G401 (cell line): ENCODE measurements at regions not wholly inside any gene's neighbourhood (a gene's known extent, or its start where the extent isn't known, plus 50 kb on each side); places are given as distances from the start of the nearest gene placed in this dataset.
"Not testable (repeated sequence)": the region's sequence is repeated elsewhere in the genome, so short reads cannot be mapped to it uniquely, and the experiment has no call there.

Experiments
- DNase-seq: peaks from one replicate; pipeline ENCODE4 v3.0.0-alpha.2; 2015; ENCODE audit warnings: low spot score
- in situ Hi-C: cut with HindIII; loops from 2 replicates; pipeline ENCODE4 v1.10.0; 2016; ENCODE audit warnings: low sequenced_read_pairs, mixed read lengths

- DNase-seq = no peak
- in situ Hi-C loops = no loop called here
Measured at GRCh38 chr16:46519063-46519462, 102.1 kb downstream of the SHCBP1 start.

DNA sequence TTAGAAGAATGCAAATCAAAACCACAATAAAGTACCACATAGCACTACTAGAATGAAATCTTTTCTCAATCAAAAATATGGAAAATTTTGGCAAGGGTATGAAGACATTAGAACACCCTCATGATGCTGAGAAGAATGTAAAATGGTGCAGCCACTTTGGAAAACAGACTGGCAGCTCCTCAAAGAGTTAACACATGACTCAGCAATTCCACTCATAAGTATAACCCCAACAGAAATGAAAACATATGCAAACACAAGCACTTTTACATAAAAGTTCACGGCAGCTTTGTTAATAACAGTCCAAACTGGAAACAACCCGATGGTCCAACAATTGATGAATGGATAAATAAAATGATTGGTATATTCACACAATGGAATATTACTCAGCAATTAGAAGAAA lies 124.5 kb downstream of the SHCBP1 start:
- no peak for DNase-seq
- in situ Hi-C loops = no loop called here

- DNase-seq = no peak
- in situ Hi-C loops = no loop called here
Measured at GRCh38 chr16:46482895-46483294, 138.3 kb downstream of the SHCBP1 start.

- in situ Hi-C loops = no loop called here
- no peak for DNase-seq
Measured at GRCh38 chr16:46466239-46466638, 154.9 kb downstream of the SHCBP1 start.

DNA sequence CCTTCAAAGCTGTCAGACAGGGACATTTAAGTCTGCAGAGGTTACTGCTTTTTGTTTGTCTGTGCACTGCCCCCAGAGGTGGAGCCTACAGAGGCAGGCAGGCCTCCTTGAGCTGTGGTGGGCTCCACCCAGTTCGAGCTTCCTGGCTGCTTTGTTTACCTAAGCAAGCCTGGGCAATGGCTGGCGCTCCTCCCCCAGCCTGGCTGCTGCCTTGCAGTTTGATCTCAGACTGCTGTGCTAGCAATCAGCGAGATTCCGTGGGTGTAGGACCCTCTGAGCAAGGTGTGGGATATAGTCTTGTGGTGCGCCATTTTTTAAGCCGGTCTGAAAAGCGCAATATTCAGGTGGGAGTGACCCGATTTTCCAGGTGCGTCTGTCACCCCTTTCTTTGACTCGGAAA lies 166.4 kb downstream of the SHCBP1 start:
- DNase-seq, in situ Hi-C loops: not testable (repeated sequence)

DNA sequence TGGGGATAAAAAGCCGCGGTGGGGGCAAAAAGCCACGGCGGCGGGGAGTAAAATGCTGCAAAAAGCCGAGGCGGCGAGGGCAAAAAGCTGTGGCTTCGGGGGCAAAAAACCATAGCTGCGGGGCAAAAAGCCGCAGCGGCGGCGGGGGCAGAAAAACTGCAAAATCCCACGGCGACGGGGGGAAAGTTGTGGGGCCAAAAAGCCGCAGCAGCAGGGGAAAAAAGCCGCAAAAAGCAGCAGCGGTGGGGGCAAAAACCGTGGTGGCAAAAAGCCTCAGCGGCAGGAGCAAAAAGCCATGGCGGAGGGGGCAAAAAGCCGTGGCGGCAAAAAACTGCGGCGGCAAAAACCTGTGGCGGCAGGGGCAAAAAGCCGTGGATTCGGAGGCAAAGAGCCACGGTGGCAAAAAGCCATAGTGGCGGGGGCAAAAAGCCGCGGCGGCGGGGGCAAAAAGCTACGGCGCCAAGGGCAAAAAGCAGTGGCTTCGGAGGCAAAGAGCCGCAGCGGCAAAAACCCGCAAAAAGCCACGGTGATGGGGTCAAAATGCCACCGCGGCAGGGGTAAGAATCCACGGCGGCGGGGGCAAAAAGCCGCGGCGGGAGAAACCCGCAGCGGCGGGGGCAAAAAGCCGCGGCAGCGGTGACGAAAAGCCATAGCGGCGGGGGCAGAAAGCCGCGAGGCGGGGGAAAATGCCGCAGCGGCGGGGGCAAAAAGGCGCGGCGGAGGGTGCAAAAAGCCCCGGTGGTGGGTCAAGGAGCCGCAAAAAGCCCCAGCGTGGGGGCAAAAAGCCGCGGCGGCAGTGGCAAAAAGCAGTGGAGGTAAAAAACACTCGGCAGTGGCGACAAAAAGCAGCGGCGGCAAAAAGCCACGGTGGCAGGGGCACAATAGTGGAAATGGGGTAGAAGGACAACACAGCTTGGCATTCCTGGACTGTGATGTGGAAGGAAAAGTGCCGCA lies 192.8 kb downstream of the SHCBP1 start:
- in situ Hi-C loops = no loop called here
- no peak for DNase-seq

DNA sequence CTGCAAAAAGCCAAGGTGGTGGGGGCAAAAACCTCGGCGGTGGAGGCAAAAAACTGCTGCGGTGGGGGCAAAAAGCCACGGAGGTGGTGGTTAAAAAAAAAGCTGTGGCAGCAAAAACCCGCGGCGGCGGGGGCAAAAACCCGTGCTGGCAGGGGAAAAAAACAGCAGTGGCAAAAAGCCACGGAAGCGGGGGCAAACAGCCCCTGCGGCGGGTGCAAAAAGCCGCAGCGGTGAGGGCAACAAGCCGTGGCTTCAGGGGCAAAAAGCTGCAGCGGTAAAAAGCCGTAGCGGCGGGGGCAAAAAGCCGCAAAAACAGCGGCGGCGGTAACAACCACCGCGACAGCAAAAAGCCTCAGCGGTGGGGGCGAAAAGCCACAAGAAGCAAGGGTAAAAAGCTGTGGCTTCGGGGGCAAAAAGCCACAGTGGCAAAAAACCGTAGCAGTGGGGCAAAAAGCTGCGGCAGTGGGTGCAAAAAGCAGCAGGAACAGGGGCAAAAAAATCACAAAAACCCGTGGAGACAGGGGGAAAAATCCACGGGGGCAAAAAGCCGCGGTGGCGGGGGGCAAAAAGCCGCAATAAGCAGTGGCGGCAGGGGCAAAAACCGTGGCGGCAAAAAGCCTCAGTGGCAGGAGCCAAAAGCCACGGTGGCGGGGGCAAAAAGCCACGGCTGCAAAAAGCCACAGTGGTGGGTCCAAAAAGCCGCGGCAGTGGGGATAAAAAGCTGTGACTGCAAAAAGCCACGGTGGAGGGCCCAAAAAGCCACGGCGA lies 193.7 kb downstream of the SHCBP1 start:
- in situ Hi-C loops = no loop called here
- no peak for DNase-seq

DNA sequence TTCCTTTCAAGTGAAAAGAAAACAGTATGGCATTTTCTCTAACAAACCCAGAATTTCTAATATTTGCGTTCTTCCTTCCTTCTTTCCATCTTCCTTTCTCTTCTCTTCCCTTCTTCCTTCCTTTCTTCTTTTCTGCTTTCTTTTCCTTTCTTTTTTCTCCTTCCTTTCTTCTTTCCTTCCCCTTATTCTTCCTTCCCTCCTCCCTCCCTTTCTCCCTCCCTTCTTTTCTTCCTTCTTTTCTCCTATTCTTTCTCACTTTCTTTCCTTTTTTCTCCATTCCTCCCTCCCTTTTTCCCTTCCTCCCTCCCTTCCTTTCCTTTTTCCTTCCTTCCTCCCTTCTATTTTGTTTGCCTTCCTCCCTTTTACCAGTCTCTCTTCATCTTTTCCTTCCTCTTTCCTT lies 194.8 kb downstream of the SHCBP1 start:
- in situ Hi-C loops = no loop called here
- no peak for DNase-seq

DNA sequence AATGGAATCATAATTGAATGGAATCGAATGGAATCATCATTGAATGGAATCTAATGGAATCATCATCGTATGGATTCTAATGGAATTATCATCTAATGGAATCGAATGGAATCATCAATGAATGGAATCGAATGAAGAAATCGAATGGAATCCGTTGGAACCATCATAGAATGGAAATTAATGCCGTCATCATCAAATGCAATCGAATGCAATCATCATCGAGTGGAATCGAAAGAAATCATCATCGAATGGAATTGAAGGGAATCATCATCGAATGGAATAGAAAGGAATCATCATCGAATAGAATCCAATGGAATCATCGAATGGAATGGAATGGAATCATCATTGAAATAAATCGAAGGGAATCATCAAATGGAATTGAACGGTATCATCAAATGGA lies 217.2 kb downstream of the SHCBP1 start:
- in situ Hi-C loops = no loop called here
- no peak for DNase-seq

- in situ Hi-C loops, DNase-seq: not testable (repeated sequence)
Measured at GRCh38 chr16:46398559-46398958, 222.6 kb downstream of the SHCBP1 start.

GRCh38 chr16:46396883-46397270 lies 224.3 kb downstream of the SHCBP1 start:
- in situ Hi-C loops, DNase-seq: not testable (repeated sequence)

- in situ Hi-C loops = not testable (repeated sequence)
- DNase-seq = peak; percentile 11
Measured at GRCh38 chr16:46396131-46396882, 224.9 kb downstream of the SHCBP1 start.

DNA sequence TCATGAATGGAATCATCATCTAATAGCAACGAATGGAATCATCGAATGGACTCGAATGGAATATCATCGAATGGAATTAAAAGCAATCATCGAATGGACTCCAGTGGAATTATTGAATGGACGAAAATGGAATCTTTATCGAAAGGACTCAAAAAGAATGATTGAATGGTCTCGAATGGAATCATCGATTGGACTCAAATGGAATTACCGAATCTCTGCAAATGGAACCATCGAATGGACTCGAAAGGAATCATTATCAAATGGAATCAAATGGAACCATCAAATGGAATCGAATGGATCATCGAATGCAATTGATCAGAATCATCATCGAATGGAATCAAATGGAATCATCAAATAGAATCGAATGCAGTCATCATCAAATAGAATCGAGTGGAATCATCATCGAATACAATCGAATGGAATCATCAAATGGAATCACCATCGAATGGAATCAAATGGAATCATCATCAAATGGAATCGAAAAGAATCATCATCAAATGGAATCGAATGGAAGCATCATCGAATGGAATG lies 225.7 kb downstream of the SHCBP1 start:
- in situ Hi-C loops = not testable (repeated sequence)
- peak; percentile 25 for DNase-seq

GRCh38 chr16:46394963-46395362 lies 226.2 kb downstream of the SHCBP1 start:
- in situ Hi-C loops = not testable (repeated sequence)
- DNase-seq = peak; percentile 37

DNA sequence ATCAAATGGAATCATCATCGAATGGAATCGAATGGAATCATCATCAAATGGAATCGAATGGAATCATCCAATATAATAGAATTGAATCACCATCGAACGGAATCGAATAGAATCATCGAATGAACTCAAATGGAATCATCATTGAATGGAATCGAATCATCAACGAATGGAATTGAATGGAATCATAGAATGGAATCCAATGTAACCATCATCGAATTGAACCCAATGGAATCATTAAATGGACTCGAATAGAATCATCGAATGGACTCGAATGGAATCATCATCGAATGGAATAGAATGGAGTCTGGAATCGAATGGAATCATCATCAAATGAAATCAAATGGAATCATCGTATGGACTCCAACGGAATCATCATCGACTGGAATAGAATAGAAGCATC lies 227.0 kb downstream of the SHCBP1 start:
- DNase-seq, in situ Hi-C loops: not testable (repeated sequence)

GRCh38 chr16:46392930-46393722 lies 228.1 kb downstream of the SHCBP1 start:
- in situ Hi-C loops = not testable (repeated sequence)
- DNase-seq = peak; percentile 40

DNA sequence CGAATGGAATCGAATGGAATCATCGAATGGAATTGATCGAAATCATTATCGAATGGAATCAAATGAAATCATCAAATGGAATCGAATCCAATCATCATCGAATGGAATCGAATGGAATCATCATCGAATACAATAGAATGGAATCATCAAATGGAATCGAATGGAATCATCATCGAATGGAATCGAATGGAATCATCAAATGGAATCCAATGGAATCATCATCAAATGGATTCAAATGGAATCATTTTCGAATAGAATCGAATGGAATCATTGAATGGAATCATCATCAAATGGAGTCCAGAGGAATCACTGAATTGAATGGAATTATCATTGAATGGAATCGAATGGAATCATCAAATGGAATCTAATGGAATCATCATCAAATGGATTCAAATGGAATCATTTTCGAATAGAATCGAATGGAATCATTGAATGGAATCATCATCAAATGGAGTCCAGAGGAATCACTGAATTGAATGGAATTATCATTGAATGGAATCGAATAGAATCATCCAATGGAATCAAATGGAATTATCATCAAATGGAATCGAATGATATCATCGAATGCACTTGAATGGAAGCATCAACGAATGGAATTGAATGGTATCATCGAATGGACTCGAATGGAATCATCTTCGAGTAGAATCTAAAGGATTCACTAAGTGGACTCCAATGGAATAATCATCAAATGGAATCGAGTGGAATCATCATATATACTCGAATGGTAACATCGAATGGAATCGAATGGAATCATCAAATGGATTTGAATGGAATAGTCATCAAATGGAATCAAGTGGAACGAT lies 230.3 kb downstream of the SHCBP1 start:
- in situ Hi-C loops = not testable (repeated sequence)
- peak; percentile 25 for DNase-seq

- in situ Hi-C loops = not testable (repeated sequence)
- DNase-seq = peak; percentile 90
Measured at GRCh38 chr16:46389561-46390041, 231.6 kb downstream of the SHCBP1 start.
